ENCODE measurements at regions not wholly inside any gene's neighbourhood (a gene's known extent, or its start where the extent isn't known, plus 50 kb on each side); places are given as distances from the start of the nearest gene placed in this dataset.

- Mint-ChIP-seq H3K27me3 (ENCODE audit: insufficient read depth, low read depth, poor library complexity) (peaks cover 2% of the 10 kb centered on the region), H3K36me3 (ENCODE audit: low read depth) (no peaks in the 10 kb centered on the region), H3K4me1 (peaks cover 4% of the 10 kb centered on the region; the same call in 2 of the 3 replicates), H3K9me3 (no peaks in the 10 kb centered on the region; the same call in 2 of the 3 replicates), H3K4me3 (no peak overlapping the region), H3K27ac (no peak overlapping the region)
- H3K36me3 ChIP-seq (ENCODE audit: insufficient read depth), result no peaks in the 10 kb centered on the region
- no peaks in the 10 kb centered on the region for H4K20me1 ChIP-seq (replicated peaks; ENCODE audit: insufficient read depth)
- ATAC-seq, result no peak
- no peak overlapping the region for H3K4me3 ChIP-seq
- H3K27me3 ChIP-seq (ENCODE audit: insufficient read depth), result no peaks in the 10 kb centered on the region
- TF ChIP-seq ETS1 (IDR thresholded peaks at IDR 0.05) (no peak), REST (IDR thresholded peaks at IDR 0.05; ENCODE audit: unreplicated experiment) (no peak), POLR2AphosphoS5 (IDR thresholded peaks at IDR 0.05; ENCODE audit: low read depth) (no peak)
- peaks cover 14% of the 10 kb centered on the region for H3K9me2 ChIP-seq (ENCODE audit: insufficient read depth)
- H3K27ac ChIP-seq (ENCODE audit: low read depth), result no peak overlapping the region
- no peak overlapping the region for H3K4me2 ChIP-seq
- no peak overlapping the region for H2AFZ ChIP-seq
- 0 out of 2 replicates have a peak, but pooled peaks cover 4% of the 10 kb centered on the region for H3K4me1 ChIP-seq (ENCODE audit: insufficient read depth)
- no peak for DNase-seq (ENCODE audit: low spot score)
- H3K79me2 ChIP-seq (replicated peaks; ENCODE audit: insufficient read depth), result no peaks in the 10 kb centered on the region
- no peaks in the 10 kb centered on the region for H3F3A ChIP-seq (replicated peaks; ENCODE audit: low read depth)
Observed at GRCh38 chr14:71789005-71789404, 143.2 kb upstream of the RGS6 start.

- H3K9me2 ChIP-seq (ENCODE audit: insufficient read depth), result no peaks in the 10 kb centered on the region
- TF ChIP-seq ZNF462 (CRISPR knock-in tag; IDR thresholded peaks at IDR 0.05) (no peak), ZNF114 (CRISPR knock-in tag; IDR thresholded peaks at IDR 0.05) (no peak), STAT1 (IDR thresholded peaks at IDR 0.05; ENCODE audit: unreplicated experiment) (no peak), CTCF (conservative IDR thresholded peaks at IDR 0.05; ENCODE audit: low read depth in 2 of 2) (no peak), EZH2 (IDR thresholded peaks at IDR 0.05; ENCODE audit: low read depth, unreplicated experiment) (no peak)
- Mint-ChIP-seq H3K4me1 (peaks cover 14% of the 10 kb centered on the region; the same call in 2 of the 3 replicates), H3K27me3 (ENCODE audit: insufficient read depth, low read depth, poor library complexity) (peaks cover 2% of the 10 kb centered on the region), H3K4me3 (no peak overlapping the region), H3K27ac (no peak overlapping the region), H3K9me3 (no peaks in the 10 kb centered on the region), H3K36me3 (ENCODE audit: low read depth) (no peaks in the 10 kb centered on the region)
- H3K79me2 ChIP-seq (replicated peaks; ENCODE audit: insufficient read depth), result no peaks in the 10 kb centered on the region
- no peaks in the 10 kb centered on the region for H3K36me3 ChIP-seq (ENCODE audit: insufficient read depth)
- no peak overlapping the region for H2AFZ ChIP-seq
- H3K4me1 ChIP-seq (ENCODE audit: insufficient read depth), result no peaks in the 10 kb centered on the region
- H3F3A ChIP-seq (replicated peaks; ENCODE audit: low read depth), result no peaks in the 10 kb centered on the region
- H3K27me3 ChIP-seq (ENCODE audit: insufficient read depth), result no peaks in the 10 kb centered on the region
- ATAC-seq, result no peak
- H3K4me2 ChIP-seq, result no peak overlapping the region
- H4K20me1 ChIP-seq (replicated peaks; ENCODE audit: insufficient read depth), result no peaks in the 10 kb centered on the region
- no peak overlapping the region for H3K27ac ChIP-seq (ENCODE audit: low read depth)
- H3K4me3 ChIP-seq, result no peak overlapping the region
- no peak for DNase-seq (ENCODE audit: low spot score)
Observed at GRCh38 chr14:71799841-71800240, 132.4 kb upstream of the RGS6 start.

Measured in GM23338 (cell line).